ENCODE measurements at regions not wholly inside any gene's neighbourhood (a gene's known extent, or its start where the extent isn't known, plus 50 kb on each side); places are given as distances from the start of the nearest gene placed in this dataset.

- TF ChIP-seq BCL3 (IDR thresholded peaks at IDR 0.05) (no peak), RFX5 (IDR thresholded peaks at IDR 0.05) (no peak)
Observed at GRCh38 chr14:44108601-44109000, 398.5 kb downstream of the FSCB start (continued).

- WGBS (ENCODE audit: missing lambda C conversion rate): 11% methylated on average over 1 of the region's 1 CpG
- Histone ChIP-seq H3K4me2 (no peak overlapping the region), H3K9me3 (no peaks in the 10 kb centered on the region; the same call in 2 of the 3 replicates), H3K27ac (no peak overlapping the region), H3K4me3 (no peak overlapping the region), H3K4me1 (no peaks in the 10 kb centered on the region)
- TF ChIP-seq HOXB13 (CRISPR knock-in tag; IDR thresholded peaks at IDR 0.05; ENCODE audit: low read depth) (no peak), BCL3 (IDR thresholded peaks at IDR 0.05) (no peak), USF2 (IDR thresholded peaks at IDR 0.05) (no peak), SREBF2 (IDR thresholded peaks at IDR 0.05) (no peak), REST (IDR thresholded peaks at IDR 0.05) (no peak), MAZ (IDR thresholded peaks at IDR 0.05; ENCODE audit: borderline replicate concordance, low read depth, low read length) (no peak), CEBPB (IDR thresholded peaks at IDR 0.05) (no peak), HMGXB4 (CRISPR knock-in tag; IDR thresholded peaks at IDR 0.05; ENCODE audit: borderline replicate concordance) (no peak), ZC3H11A (IDR thresholded peaks at IDR 0.05) (no peak), ATOH8 (CRISPR knock-in tag; IDR thresholded peaks at IDR 0.05; ENCODE audit: low read depth) (no peak), HOXA7 (CRISPR knock-in tag; IDR thresholded peaks at IDR 0.05) (no peak), PBX3 (IDR thresholded peaks at IDR 0.05) (no peak), HEYL (CRISPR knock-in tag; IDR thresholded peaks at IDR 0.05) (no peak), EHMT2 (IDR thresholded peaks at IDR 0.05; ENCODE audit: low read depth) (no peak)
- ATAC-seq (no peak), DNase-seq (ENCODE audit: low read depth in 1 of 2, low spot score in 1 of 2) (no peak), FAIRE-seq (no peak)
- CTCF ChIA-PET: no interaction called here
- POLR2A ChIA-PET: no interaction called here
Observed at GRCh38 chr14:44107156-44107555, 399.9 kb downstream of the FSCB start.
